HG03432 (cell line): ENCODE measurements at regions not wholly inside any gene's neighbourhood (a gene's known extent, or its start where the extent isn't known, plus 50 kb on each side); places are given as distances from the start of the nearest gene placed in this dataset.

Source experiments
- ATAC-seq: cut with Tn5 transposase; IDR thresholded peaks from one replicate; pipeline ENCODE4 v1.9.1; 2021; ENCODE audit warnings: mild to moderate bottlenecking, moderate library complexity; ENCODE audit not compliant: unreplicated experiment

GRCh38 chr4:92100975-92101374, 202.8 kb upstream of the GRID2 start:
- ATAC-seq = no peak

GRCh38 chr4:92101737-92102172, 202.0 kb upstream of the GRID2 start:
- ATAC-seq = no peak

GRCh38 chr4:92104506-92104905, 199.3 kb upstream of the GRID2 start:
- no peak for ATAC-seq

- ATAC-seq = no peak
These were observed 196.9 kb upstream of the GRID2 start for GRCh38 chr4:92106816-92107215.

- no peak for ATAC-seq
These were observed 192.3 kb upstream of the GRID2 start for GRCh38 chr4:92111493-92111892.

GRCh38 chr4:92112805-92113204, 191.0 kb upstream of the GRID2 start:
- ATAC-seq = no peak

- no peak for ATAC-seq
These were observed 182.8 kb upstream of the GRID2 start for GRCh38 chr4:92120810-92121498.

GRCh38 chr4:92122911-92123310, 180.9 kb upstream of the GRID2 start:
- ATAC-seq = no peak

- ATAC-seq = no peak
These were observed 175.1 kb upstream of the GRID2 start for GRCh38 chr4:92128676-92129075.

- ATAC-seq = no peak
These were observed 174.3 kb upstream of the GRID2 start for GRCh38 chr4:92129408-92129994.

- no peak for ATAC-seq
These were observed 167.3 kb upstream of the GRID2 start for GRCh38 chr4:92136434-92136833.

- no peak for ATAC-seq
These were observed 140.4 kb upstream of the GRID2 start for GRCh38 chr4:92163348-92163747.

- ATAC-seq = no peak
These were observed 133.4 kb upstream of the GRID2 start for GRCh38 chr4:92170340-92170739.

GRCh38 chr4:92172203-92172602, 131.6 kb upstream of the GRID2 start:
- ATAC-seq = no peak

- no peak for ATAC-seq
These were observed 128.5 kb upstream of the GRID2 start for GRCh38 chr4:92175250-92175649.

GRCh38 chr4:92182006-92182735, 121.6 kb upstream of the GRID2 start:
- no peak for ATAC-seq

GRCh38 chr4:92182736-92183407, 120.9 kb upstream of the GRID2 start:
- no peak for ATAC-seq

- no peak for ATAC-seq
These were observed 119.9 kb upstream of the GRID2 start for GRCh38 chr4:92183825-92184224.

GRCh38 chr4:92184566-92184965, 119.2 kb upstream of the GRID2 start:
- ATAC-seq = no peak

- no peak for ATAC-seq
These were observed 117.5 kb upstream of the GRID2 start for GRCh38 chr4:92186239-92186638.

- ATAC-seq = no peak
These were observed 114.6 kb upstream of the GRID2 start for GRCh38 chr4:92189146-92189545.

- no peak for ATAC-seq
These were observed 105.1 kb upstream of the GRID2 start for GRCh38 chr4:92198711-92199110.
